Activated CD4-positive, alpha-beta T cell treated with anti-CD3 and anti-CD28 coated beads, Interleukin-2, amount 10 ng/mL, durations not matched to agents 7 days and 5 days (primary cell): ENCODE measurements at regions not wholly inside any gene's neighbourhood (a gene's known extent, or its start where the extent isn't known, plus 50 kb on each side); places are given as distances from the start of the nearest gene placed in this dataset.

Experiments used
- CTCF ChIA-PET: fragments of 350-600 bp; sonication (Branson Sonifier 250); formaldehyde crosslinking; loops from one replicate; lab custom pipeline; 2021; ENCODE audit warnings: antibody characterized with exemption; lab: Charles Lee
- POLR2A ChIA-PET: fragments of 350-600 bp; sonication (Branson Sonifier 250); formaldehyde crosslinking; loops from one replicate; lab custom pipeline; 2021; ENCODE audit warnings: antibody characterized with exemption; lab: Charles Lee
- DNase-seq: peaks from one replicate; pipeline ENCODE4 v3.0.0-alpha.2; 2020
- H3K27ac Mint-ChIP-seq: one replicate; pipeline ENCODE4 v1.8.0; 2021; ENCODE audit warnings: mild to moderate bottlenecking, moderate library complexity, mixed read lengths
- H3K27me3 Mint-ChIP-seq: one replicate; pipeline ENCODE4 v1.8.0; 2021; ENCODE audit warnings: mixed read lengths
- H3K36me3 Mint-ChIP-seq: one replicate; pipeline ENCODE4 v1.8.0; 2021; ENCODE audit warnings: low read depth, mixed read lengths
- H3K4me1 Mint-ChIP-seq: one replicate; pipeline ENCODE4 v1.8.0; 2021; ENCODE audit warnings: mixed read lengths
- H3K4me3 Mint-ChIP-seq: one replicate; pipeline ENCODE4 v1.8.0; 2021; ENCODE audit warnings: mild to moderate bottlenecking, moderate library complexity, mixed read lengths
- H3K9me3 Mint-ChIP-seq: one replicate; pipeline ENCODE4 v1.8.0; 2021; ENCODE audit warnings: mixed read lengths

DNA sequence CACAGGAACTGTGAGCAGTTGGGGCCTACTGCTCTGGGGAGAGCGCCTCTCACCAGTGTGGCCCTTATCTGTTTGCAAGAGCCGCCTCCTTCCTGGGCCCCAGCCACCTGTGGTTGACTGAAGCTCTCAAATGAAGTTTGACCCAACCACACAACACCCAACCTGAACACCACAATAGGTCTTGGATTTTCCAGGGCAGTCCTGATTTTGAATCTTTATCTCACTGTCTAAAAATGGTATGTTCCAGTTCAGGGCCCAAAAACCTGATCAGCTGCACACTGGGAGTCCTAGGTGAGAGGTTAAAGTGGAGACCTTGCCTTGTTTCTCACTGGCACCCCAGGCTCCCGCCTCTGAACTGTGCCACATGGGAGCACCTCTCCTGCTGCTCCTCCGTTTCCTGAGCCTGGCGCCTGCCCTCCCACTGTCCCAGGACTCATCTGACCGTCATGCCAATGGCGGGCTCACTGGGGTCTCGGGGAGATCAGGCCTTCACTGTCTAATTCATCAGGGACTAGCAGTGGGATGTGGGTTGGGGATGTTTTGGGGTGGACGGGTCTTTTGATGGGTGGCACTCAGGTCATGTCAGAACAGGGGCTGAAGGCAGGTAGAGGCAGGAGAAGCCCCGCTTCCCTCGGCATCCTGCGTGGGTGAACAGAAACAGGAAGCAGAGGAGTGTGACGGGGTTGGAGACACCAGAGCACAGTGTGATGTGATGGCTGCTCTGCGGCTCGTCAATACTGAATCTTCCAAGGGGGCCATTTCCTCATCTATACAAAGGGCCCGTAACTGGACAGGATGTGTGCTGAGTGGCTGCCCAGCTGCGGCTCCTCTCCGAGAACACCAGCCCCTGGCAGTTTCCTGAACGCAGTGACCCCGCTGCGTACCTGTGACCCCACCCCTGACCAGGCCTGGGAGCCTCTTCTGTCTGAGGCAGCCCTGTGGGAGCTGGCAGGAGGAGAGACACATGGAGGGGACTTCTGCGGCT, 59.6 kb upstream of the ITPKB start:
- ChIA-PET CTCF (interaction anchor here (0.5 to 1.3 kb wide), 3 partner anchors 12 to 22 kb away, joined by 3 read pairs; no protein-coding TSS in a partner anchor), POLR2A (interaction anchor here (0.5 kb wide), 1 partner anchor 16 kb away, joined by 4 read pairs; no protein-coding TSS in a partner anchor)
- Mint-ChIP-seq H3K27ac (peak overlapping the region; percentile 96), H3K27me3 (peaks cover 11% of the 10 kb centered on the region), H3K4me3 (peak overlapping the region; percentile 30), H3K4me1 (peaks cover 32% of the 10 kb centered on the region), H3K9me3 (no peaks in the 10 kb centered on the region), H3K36me3 (no peaks in the 10 kb centered on the region)
- DNase-seq, result peak; percentile 71

GRCh38 chr1:226797151-226797550, 58.1 kb upstream of the ITPKB start:
- H3K9me3 Mint-ChIP-seq, result no peaks in the 10 kb centered on the region
- peak overlapping the region; percentile 39 for H3K27ac Mint-ChIP-seq
- H3K4me3 Mint-ChIP-seq, result no peak overlapping the region
- peaks cover 16% of the 10 kb centered on the region for H3K27me3 Mint-ChIP-seq
- H3K36me3 Mint-ChIP-seq, result no peaks in the 10 kb centered on the region
- DNase-seq, result no peak
- POLR2A ChIA-PET, result no interaction called here
- CTCF ChIA-PET, result no interaction called here
- peaks cover 32% of the 10 kb centered on the region for H3K4me1 Mint-ChIP-seq

DNA sequence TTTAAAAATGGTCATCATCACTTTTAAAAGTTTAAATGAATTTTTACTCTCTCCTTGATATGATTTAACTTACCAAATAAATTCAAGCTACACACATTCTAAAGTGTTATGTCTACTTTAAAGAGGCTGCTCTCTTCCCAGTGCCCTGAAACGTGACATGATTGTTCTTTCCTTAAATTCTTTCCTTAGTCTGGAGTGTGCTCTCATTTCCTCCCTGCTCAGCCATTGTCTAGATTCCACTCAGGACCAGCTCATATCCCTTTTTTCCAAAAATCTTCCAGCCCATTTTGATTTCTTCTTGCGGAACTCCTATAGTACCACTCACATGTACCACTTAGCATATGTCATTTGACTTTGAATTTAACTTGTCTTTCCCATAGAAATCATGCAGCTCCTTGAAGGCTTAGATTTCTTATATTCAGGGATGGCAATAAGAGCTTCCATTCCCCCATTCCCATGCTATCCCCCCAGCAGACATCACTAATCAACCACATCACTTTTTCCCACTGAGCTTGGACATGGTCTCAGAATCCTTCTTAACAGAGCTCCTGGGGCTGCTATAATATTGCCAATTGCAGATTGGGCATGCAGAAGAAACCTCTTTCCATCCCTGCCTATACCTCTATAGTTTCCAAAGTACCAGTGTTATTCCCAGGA, 54.7 kb upstream of the ITPKB start:
- DNase-seq, result no peak
- H3K27ac Mint-ChIP-seq, result no peak overlapping the region
- no peaks in the 10 kb centered on the region for H3K9me3 Mint-ChIP-seq
- H3K36me3 Mint-ChIP-seq, result no peaks in the 10 kb centered on the region
- peaks cover 15% of the 10 kb centered on the region for H3K4me1 Mint-ChIP-seq
- POLR2A ChIA-PET, result no interaction called here
- H3K27me3 Mint-ChIP-seq, result peaks cover 23% of the 10 kb centered on the region
- H3K4me3 Mint-ChIP-seq, result no peak overlapping the region
- CTCF ChIA-PET, result interaction anchor here (1.2 to 2.1 kb wide), 3 partner anchors 10 to 160 kb away, joined by 3 to 11 read pairs (median 3); no protein-coding TSS in a partner anchor

DNA sequence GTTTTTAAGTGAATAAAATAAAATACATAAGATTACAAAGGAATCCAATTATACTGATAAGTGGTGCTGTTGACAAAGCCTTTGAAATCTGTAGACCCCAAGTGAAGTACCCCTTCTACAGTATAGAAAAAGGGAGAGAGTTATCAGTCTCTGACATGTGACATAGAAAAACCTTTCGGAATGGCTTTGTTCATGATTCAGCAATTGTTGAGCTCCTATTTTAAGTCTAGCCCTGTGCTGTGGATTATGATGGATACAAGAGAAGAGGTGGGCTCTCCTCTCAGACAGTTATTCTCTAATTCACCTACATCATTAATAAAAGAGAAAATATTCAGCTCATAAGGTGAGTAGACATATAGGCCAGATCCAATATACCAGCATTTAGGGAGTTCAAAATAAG, 53.3 kb upstream of the ITPKB start:
- no peak overlapping the region for H3K4me3 Mint-ChIP-seq

DNA sequence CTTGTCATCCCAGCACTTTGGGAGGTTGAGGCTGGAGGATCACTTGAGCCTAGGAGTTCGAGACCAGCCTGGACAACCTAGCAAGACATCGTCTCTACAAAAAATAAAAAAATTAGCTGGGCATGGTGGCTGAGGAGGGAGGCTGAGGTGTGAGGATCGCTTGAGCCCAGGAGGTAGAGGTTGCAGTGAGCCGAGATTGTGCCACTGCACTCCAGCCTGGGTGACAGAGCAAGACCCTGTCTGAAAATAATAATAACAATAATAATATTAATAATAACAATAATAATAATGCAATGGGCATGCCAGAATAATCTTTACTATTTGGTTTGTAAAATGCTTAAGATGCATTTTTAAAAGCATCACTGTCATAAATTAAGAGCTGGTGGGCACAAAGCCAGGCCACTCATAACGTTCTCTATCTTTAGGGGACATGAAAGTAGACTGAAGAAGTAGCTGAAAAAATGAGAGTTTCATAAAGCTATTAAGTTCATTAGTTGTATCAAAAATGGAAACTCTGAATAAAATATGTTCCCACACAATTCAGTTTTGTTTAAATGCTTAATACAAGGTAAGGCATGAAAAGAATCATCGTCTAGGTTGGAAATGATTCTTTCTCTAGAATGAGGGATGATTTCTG, 51.6 kb upstream of the ITPKB start:
- H3K4me3 Mint-ChIP-seq, result no peak overlapping the region
- DNase-seq, result no peak
- no peaks in the 10 kb centered on the region for H3K9me3 Mint-ChIP-seq
- H3K36me3 Mint-ChIP-seq, result no peaks in the 10 kb centered on the region
- peaks cover 23% of the 10 kb centered on the region for H3K27me3 Mint-ChIP-seq
- H3K4me1 Mint-ChIP-seq, result peaks cover 4% of the 10 kb centered on the region
- POLR2A ChIA-PET, result no interaction called here
- CTCF ChIA-PET, result interaction anchor here (0.6 to 1.4 kb wide), 6 partner anchors 11 to 165 kb away, joined by 3 to 6 read pairs (median 3); no protein-coding TSS in a partner anchor
- H3K27ac Mint-ChIP-seq, result no peak overlapping the region

More for the DNA sequence above, 53.3 kb upstream of the ITPKB start:
- Mint-ChIP-seq H3K27me3 (peaks cover 23% of the 10 kb centered on the region), H3K27ac (no peak overlapping the region), H3K9me3 (no peaks in the 10 kb centered on the region), H3K4me1 (peaks cover 8% of the 10 kb centered on the region), H3K36me3 (no peaks in the 10 kb centered on the region)
- CTCF ChIA-PET, result interaction anchor here (0.9 kb wide), 1 partner anchor 66 kb away, joined by 3 read pairs; no protein-coding TSS in a partner anchor
- POLR2A ChIA-PET, result no interaction called here
- no peak for DNase-seq

DNA sequence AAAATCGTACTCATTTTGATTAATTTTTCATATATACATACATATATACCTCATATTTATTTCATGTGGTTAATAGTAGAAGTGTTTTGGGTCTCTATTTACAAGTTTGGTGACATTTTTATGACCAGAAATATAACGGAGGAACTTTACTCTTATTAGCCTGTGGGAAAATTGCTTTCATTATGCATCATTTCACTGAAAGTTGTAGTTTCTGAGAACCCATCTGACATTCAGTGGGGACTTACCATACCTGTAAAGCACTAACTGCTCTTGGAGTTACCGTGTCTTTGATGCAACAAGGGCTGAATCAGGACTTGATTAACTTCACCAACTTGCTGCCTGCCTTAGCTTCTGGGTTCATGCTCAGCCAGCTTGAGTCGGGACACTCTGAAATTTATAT, 49.9 kb upstream of the ITPKB start:
- ChIA-PET POLR2A (no interaction called here), CTCF (no interaction called here)
- no peaks in the 10 kb centered on the region for H3K36me3 Mint-ChIP-seq

More for the DNA sequence above, 49.9 kb upstream of the ITPKB start:
- no peak overlapping the region for H3K4me3 Mint-ChIP-seq
- no peak overlapping the region for H3K27ac Mint-ChIP-seq
- no peak for DNase-seq
- no peaks in the 10 kb centered on the region for H3K9me3 Mint-ChIP-seq
- peaks cover 14% of the 10 kb centered on the region for H3K27me3 Mint-ChIP-seq
- H3K4me1 Mint-ChIP-seq, result peaks cover 4% of the 10 kb centered on the region
